Cardiac muscle cell (in vitro differentiated cells and primary cell): ENCODE measurements at regions not wholly inside any gene's neighbourhood (a gene's known extent, or its start where the extent isn't known, plus 50 kb on each side); places are given as distances from the start of the nearest gene placed in this dataset.

Source experiments
- DNase-seq, 2 donors: peaks; one replicate each; pipeline versions ENCODE4 v3.0.0 to v3.0.0-alpha.2; 2010 to 2017; ENCODE audit warnings: low read depth in 1 of 2, low spot score in 1 of 2
- H3K27ac ChIP-seq: fragments of 200-600 bp; sonication (generic); 2 replicates; pipeline ENCODE4 v1.5.1; 2016
- H3K27me3 ChIP-seq: fragments of 200-600 bp; sonication (generic); 2 replicates; pipeline ENCODE4 v1.6.0; 2016; ENCODE audit warnings: control low read depth
- H3K36me3 ChIP-seq: fragments of 200-600 bp; sonication (generic); 2 replicates; pipeline ENCODE4 v1.5.1; 2016; ENCODE audit warnings: control low read depth
- H3K4me1 ChIP-seq: fragments of 200-600 bp; sonication (generic); 2 replicates; pipeline ENCODE4 v1.8.1; 2017; ENCODE audit warnings: low read depth, mild to moderate bottlenecking, mixed run types
- H3K4me3 ChIP-seq: fragments of 200-600 bp; sonication (generic); 2 replicates; pipeline ENCODE4 v1.5.1; 2016; ENCODE audit warnings: mild to moderate bottlenecking
- H3K9me3 ChIP-seq: fragments of 200-600 bp; sonication (generic); 2 replicates; pipeline ENCODE4 v1.5.1; 2017; ENCODE audit warnings: low read depth, mild to moderate bottlenecking, control low read depth
- TF ChIP-seq, protein P1 (sequence below): IDR thresholded peaks from 2 replicates; pipeline ENCODE4 v1.5.1; 2012; ENCODE audit warnings: low read depth, mild to moderate bottlenecking, low read length

DNA sequence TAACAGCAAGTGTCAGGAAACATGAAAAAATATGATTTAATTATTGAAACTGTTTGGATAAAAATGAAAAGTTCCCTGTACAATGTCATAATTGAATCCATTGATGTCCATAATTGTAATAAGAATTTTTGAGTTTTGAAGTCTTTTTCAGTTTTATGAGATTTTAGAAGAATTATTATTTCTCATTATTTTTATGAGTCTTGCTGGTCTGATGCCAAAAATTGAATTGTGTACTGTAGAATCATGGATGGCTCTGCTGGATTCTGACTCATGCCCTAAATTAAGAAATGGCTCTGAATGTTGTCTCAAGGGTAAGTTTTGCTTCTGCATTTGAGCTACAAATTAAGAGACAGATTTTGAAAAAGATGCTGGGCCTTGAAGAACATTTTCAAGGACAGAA lies 132.8 kb upstream of the MAP9 start:
- peaks cover 27% of the 10 kb centered on the region for H3K4me1 ChIP-seq
- H3K36me3 ChIP-seq = no peaks in the 10 kb centered on the region
- no peak overlapping the region for H3K4me3 ChIP-seq
- DNase-seq = peak in 1 of 2 donors; percentile 55
- no peaks in the 10 kb centered on the region for H3K9me3 ChIP-seq
- H3K27ac ChIP-seq = no peak overlapping the region
- no peaks in the 10 kb centered on the region for H3K27me3 ChIP-seq
- TF ChIP-seq, protein P1, sequence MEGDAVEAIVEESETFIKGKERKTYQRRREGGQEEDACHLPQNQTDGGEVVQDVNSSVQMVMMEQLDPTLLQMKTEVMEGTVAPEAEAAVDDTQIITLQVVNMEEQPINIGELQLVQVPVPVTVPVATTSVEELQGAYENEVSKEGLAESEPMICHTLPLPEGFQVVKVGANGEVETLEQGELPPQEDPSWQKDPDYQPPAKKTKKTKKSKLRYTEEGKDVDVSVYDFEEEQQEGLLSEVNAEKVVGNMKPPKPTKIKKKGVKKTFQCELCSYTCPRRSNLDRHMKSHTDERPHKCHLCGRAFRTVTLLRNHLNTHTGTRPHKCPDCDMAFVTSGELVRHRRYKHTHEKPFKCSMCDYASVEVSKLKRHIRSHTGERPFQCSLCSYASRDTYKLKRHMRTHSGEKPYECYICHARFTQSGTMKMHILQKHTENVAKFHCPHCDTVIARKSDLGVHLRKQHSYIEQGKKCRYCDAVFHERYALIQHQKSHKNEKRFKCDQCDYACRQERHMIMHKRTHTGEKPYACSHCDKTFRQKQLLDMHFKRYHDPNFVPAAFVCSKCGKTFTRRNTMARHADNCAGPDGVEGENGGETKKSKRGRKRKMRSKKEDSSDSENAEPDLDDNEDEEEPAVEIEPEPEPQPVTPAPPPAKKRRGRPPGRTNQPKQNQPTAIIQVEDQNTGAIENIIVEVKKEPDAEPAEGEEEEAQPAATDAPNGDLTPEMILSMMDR = no peak

DNA sequence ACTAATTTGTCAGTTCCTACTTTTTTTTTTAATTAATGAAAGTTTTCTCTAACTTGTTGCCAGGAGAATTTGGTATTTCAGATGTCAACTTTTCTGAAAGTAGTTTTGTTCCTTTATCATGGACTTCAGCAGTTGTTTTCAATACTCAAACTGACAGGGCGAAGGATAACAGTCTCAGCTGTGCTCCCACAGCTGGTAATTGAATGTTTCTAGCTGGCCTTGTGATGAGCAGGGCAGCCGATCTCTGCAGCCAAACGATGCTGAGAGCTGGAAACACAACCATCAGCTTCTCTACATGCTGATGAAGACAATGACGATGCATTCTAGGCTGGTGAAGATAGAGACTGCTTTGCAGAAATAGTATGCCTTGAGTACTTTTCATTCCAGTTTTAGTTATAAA lies 130.0 kb upstream of the MAP9 start:
- Histone ChIP-seq H3K4me3 (no peak overlapping the region), H3K36me3 (no peaks in the 10 kb centered on the region), H3K27ac (no peak overlapping the region), H3K4me1 (peaks cover 15% of the 10 kb centered on the region), H3K27me3 (no peaks in the 10 kb centered on the region), H3K9me3 (no peaks in the 10 kb centered on the region)
- TF ChIP-seq, protein P1 = no peak
- DNase-seq = peak in 1 of 2 donors; percentile 13

DNA sequence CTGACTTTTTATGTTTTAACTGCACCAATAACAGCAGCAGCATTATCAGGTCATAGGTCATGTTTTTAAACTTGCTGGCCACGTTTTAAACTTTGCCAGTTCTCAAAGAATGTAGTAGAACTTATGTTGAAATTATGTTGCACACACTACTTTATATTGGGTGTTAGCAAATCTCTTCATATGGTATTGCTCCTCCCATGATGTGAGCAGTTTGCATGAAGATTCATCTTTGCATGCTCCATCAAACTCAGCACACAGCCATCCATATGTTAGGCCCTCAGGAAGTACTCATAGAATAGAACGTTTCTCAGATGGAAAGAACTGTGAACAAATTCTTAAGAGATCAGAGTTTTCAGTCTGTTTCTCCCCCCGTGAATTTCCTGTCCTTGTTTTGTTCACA lies 128.6 kb upstream of the MAP9 start:
- DNase-seq = no peak
- Histone ChIP-seq H3K9me3 (no peaks in the 10 kb centered on the region), H3K27ac (no peak overlapping the region), H3K4me1 (peaks cover 9% of the 10 kb centered on the region), H3K4me3 (no peak overlapping the region), H3K27me3 (no peaks in the 10 kb centered on the region), H3K36me3 (no peaks in the 10 kb centered on the region)
- TF ChIP-seq, protein P1 = no peak

DNA sequence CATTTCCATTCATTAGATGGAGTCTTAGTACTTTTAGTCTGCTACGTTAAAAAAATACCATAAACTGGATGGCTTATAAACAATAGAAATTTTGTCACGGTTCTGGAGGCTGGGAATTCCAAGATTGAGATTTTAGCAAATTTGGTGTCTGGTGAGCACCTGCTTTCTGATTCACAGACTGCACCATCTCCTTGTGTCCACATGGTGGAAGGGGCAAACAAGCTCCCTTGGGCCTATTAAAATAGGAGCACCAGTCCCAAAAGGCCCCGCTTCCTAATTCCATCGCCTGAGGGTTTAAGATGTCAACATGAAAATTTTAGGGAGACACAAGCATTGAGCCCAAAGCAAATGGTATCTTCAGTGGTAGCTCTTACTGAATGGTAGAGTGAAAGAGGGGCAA lies 120.5 kb upstream of the MAP9 start:
- Histone ChIP-seq H3K36me3 (no peaks in the 10 kb centered on the region), H3K27ac (no peak overlapping the region), H3K4me1 (no peaks in the 10 kb centered on the region), H3K4me3 (no peak overlapping the region), H3K27me3 (no peaks in the 10 kb centered on the region), H3K9me3 (no peaks in the 10 kb centered on the region)
- no peak for DNase-seq
- TF ChIP-seq, protein P1 = peak; percentile 8

- H3K4me1 ChIP-seq = no peaks in the 10 kb centered on the region
- H3K4me3 ChIP-seq = no peak overlapping the region
- H3K9me3 ChIP-seq = no peaks in the 10 kb centered on the region
- no peak overlapping the region for H3K27ac ChIP-seq
- no peaks in the 10 kb centered on the region for H3K36me3 ChIP-seq
- H3K27me3 ChIP-seq = no peaks in the 10 kb centered on the region
- no peak for DNase-seq
- TF ChIP-seq, protein P1 = no peak
Observed at GRCh38 chr4:155496294-155496626, 119.5 kb upstream of the MAP9 start.
